ENCODE measurements at regions not wholly inside any gene's neighbourhood (a gene's known extent, or its start where the extent isn't known, plus 50 kb on each side); places are given as distances from the start of the nearest gene placed in this dataset.
A peak's percentile ranks its signal among the peaks of the same experiment; 100 is the strongest.

GRCh38 chr13:48161530-48162179, 66.8 kb upstream of the MED4 start:
- POLR2A ChIA-PET, result no interaction called here
- Mint-ChIP-seq H3K4me1 (peaks cover 42% of the 10 kb centered on the region), H3K27me3 (ENCODE audit: low read depth) (no peaks in the 10 kb centered on the region; the same call in 1 of the 2 replicates), H3K27ac (no peak overlapping the region), H3K9me3 (no peaks in the 10 kb centered on the region), H3K36me3 (no peaks in the 10 kb centered on the region), H3K4me3 (no peak overlapping the region)
- CTCF ChIA-PET, result no interaction called here
- no peak for ATAC-seq
- DNase-seq (ENCODE audit: low spot score), result no peak
- TF ChIP-seq AR (CRISPR knock-in tag; IDR thresholded peaks at IDR 0.05), result no peak
- no peak for TF ChIP-seq TP53 (CRISPR knock-in tag; IDR thresholded peaks at IDR 0.05)
- TF ChIP-seq ZNF121 (CRISPR knock-in tag; IDR thresholded peaks at IDR 0.05), result no peak
- no peak for TF ChIP-seq AFF4 (CRISPR knock-in tag; IDR thresholded peaks at IDR 0.05; ENCODE audit: borderline replicate concordance)
- no peak for TF ChIP-seq NFYB (CRISPR knock-in tag; conservative IDR thresholded peaks at IDR 0.05; ENCODE audit: low read depth)
- TF ChIP-seq ZNF416 (CRISPR knock-in tag; IDR thresholded peaks at IDR 0.05), result no peak
- no peak for TF ChIP-seq NFE2L1 (CRISPR knock-in tag; IDR thresholded peaks at IDR 0.05)
- no peak for TF ChIP-seq FOXP1 (CRISPR knock-in tag; IDR thresholded peaks at IDR 0.05; ENCODE audit: borderline replicate concordance)

DNA sequence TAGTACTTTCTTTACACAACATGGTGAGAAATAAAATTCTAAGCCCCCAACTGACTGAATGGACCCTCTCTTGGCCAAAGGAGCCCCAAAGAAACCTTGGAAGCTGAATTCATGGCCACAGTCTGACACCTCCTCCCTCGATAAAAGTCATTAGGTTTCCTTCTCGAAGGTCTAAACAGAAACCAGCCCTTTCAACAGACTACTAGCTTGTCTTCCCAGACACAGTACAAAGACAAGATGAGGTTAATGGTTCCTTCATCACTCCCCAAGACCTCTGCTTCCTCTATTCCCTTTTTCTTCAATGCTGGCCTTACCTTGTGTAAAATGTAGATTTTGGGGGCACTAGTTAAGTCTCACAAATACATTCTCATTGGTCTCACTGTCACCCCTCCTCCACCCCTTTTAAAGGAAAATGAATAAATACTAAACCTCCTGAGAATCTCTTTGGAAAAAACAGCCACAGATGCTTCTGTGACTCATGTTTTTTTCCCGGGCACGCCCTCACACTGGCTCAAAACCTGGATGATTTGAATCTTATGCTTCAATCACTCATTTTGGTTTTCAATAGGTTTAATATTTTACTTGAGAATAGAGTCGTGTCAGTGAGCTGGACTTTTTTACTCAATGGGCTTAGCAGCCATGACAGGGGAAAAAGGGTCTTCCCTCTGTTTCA, 65.8 kb upstream of the MED4 start:
- H3K36me3 Mint-ChIP-seq, result no peaks in the 10 kb centered on the region
- no peak overlapping the region for H3K4me3 Mint-ChIP-seq
- no peaks in the 10 kb centered on the region; the same call in 1 of the 2 replicates for H3K27me3 Mint-ChIP-seq (ENCODE audit: low read depth)
- DNase-seq (ENCODE audit: low spot score), result no peak
- ATAC-seq, result no peak
- POLR2A ChIA-PET, result no interaction called here
- H3K4me1 Mint-ChIP-seq, result peaks cover 51% of the 10 kb centered on the region
- CTCF ChIA-PET, result no interaction called here
- no peaks in the 10 kb centered on the region for H3K9me3 Mint-ChIP-seq
- 0 out of 2 replicates have a peak overlapping the region, but pooled peaks have one; percentile 20 for H3K27ac Mint-ChIP-seq
- TF ChIP-seq SMAD4 (CRISPR knock-in tag; IDR thresholded peaks at IDR 0.05) (no peak), FOXK1 (CRISPR knock-in tag; IDR thresholded peaks at IDR 0.05) (no peak), ESRRA (CRISPR knock-in tag; IDR thresholded peaks at IDR 0.05; ENCODE audit: borderline replicate concordance) (no peak), GRHL2 (CRISPR knock-in tag; IDR thresholded peaks at IDR 0.05; ENCODE audit: insufficient replicate concordance, severe bottlenecking) (no peak), OVOL2 (CRISPR knock-in tag; IDR thresholded peaks at IDR 0.05; ENCODE audit: borderline replicate concordance) (no peak), ZNF263 (CRISPR knock-in tag; IDR thresholded peaks at IDR 0.05; ENCODE audit: low read depth) (no peak), TEAD4 (CRISPR knock-in tag; IDR thresholded peaks at IDR 0.05) (no peak), ZBTB21 (CRISPR knock-in tag; IDR thresholded peaks at IDR 0.05; ENCODE audit: borderline replicate concordance) (no peak), ZNF416 (CRISPR knock-in tag; IDR thresholded peaks at IDR 0.05) (no peak), ATF6 (CRISPR knock-in tag; IDR thresholded peaks at IDR 0.05) (no peak), RELA (CRISPR knock-in tag; IDR thresholded peaks at IDR 0.05; ENCODE audit: borderline replicate concordance) (no peak)
- TF ChIP-seq, protein P1, sequence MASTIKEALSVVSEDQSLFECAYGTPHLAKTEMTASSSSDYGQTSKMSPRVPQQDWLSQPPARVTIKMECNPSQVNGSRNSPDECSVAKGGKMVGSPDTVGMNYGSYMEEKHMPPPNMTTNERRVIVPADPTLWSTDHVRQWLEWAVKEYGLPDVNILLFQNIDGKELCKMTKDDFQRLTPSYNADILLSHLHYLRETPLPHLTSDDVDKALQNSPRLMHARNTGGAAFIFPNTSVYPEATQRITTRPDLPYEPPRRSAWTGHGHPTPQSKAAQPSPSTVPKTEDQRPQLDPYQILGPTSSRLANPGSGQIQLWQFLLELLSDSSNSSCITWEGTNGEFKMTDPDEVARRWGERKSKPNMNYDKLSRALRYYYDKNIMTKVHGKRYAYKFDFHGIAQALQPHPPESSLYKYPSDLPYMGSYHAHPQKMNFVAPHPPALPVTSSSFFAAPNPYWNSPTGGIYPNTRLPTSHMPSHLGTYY (CRISPR knock-in tag; IDR thresholded peaks at IDR 0.05), result no peak
- TF ChIP-seq, protein P2, sequence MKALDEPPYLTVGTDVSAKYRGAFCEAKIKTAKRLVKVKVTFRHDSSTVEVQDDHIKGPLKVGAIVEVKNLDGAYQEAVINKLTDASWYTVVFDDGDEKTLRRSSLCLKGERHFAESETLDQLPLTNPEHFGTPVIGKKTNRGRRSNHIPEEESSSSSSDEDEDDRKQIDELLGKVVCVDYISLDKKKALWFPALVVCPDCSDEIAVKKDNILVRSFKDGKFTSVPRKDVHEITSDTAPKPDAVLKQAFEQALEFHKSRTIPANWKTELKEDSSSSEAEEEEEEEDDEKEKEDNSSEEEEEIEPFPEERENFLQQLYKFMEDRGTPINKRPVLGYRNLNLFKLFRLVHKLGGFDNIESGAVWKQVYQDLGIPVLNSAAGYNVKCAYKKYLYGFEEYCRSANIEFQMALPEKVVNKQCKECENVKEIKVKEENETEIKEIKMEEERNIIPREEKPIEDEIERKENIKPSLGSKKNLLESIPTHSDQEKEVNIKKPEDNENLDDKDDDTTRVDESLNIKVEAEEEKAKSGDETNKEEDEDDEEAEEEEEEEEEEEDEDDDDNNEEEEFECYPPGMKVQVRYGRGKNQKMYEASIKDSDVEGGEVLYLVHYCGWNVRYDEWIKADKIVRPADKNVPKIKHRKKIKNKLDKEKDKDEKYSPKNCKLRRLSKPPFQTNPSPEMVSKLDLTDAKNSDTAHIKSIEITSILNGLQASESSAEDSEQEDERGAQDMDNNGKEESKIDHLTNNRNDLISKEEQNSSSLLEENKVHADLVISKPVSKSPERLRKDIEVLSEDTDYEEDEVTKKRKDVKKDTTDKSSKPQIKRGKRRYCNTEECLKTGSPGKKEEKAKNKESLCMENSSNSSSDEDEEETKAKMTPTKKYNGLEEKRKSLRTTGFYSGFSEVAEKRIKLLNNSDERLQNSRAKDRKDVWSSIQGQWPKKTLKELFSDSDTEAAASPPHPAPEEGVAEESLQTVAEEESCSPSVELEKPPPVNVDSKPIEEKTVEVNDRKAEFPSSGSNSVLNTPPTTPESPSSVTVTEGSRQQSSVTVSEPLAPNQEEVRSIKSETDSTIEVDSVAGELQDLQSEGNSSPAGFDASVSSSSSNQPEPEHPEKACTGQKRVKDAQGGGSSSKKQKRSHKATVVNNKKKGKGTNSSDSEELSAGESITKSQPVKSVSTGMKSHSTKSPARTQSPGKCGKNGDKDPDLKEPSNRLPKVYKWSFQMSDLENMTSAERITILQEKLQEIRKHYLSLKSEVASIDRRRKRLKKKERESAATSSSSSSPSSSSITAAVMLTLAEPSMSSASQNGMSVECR (CRISPR knock-in tag; IDR thresholded peaks at IDR 0.05; ENCODE audit: borderline replicate concordance), result no peak
